ENCODE measurements at regions not wholly inside any gene's neighbourhood (a gene's known extent, or its start where the extent isn't known, plus 50 kb on each side); places are given as distances from the start of the nearest gene placed in this dataset.

GRCh38 chr11:87417951-87418350 lies 380.2 kb downstream of the TMEM135 start:
- Histone ChIP-seq H3K9me3 (ENCODE audit: insufficient read depth in 2 of 2, low read depth in 1 of 2, low read length in 1 of 2) (no peaks in the 10 kb centered on the region), H4K5ac (ENCODE audit: insufficient read length, low read depth, low read length) (no peak overlapping the region), H4K91ac (replicated peaks; ENCODE audit: insufficient read length, low read length) (no peak overlapping the region), H3K36me3 (ENCODE audit: control insufficient read depth in 2 of 4, insufficient read depth in 4 of 4, low read length in 3 of 4) (no peaks in the 10 kb centered on the region), H2AFZ (ENCODE audit: low read length) (no peak overlapping the region), H3K79me2 (ENCODE audit: control insufficient read depth in 1 of 2, insufficient read depth in 2 of 2, low read length in 2 of 2) (no peaks in the 10 kb centered on the region), H3K27ac (ENCODE audit: low read depth, low read length) (no peak overlapping the region), H2BK5ac (ENCODE audit: low read depth, low read length) (no peak overlapping the region), H3K18ac (ENCODE audit: extremely low read depth, low read length) (no peak overlapping the region), H3K4ac (replicated peaks; ENCODE audit: insufficient read length, low read depth, low read length) (no peak overlapping the region), H2BK12ac (ENCODE audit: low read depth, low read length) (no peak overlapping the region), H4K20me1 (replicated peaks in 1 of 2; ENCODE audit: control insufficient read depth in 1 of 2, insufficient read depth in 2 of 2, low read length in 2 of 2) (no peaks in the 10 kb centered on the region), H2BK15ac (ENCODE audit: low read length) (no peak overlapping the region), H3K9ac (replicated peaks in 1 of 4; ENCODE audit: extremely low read depth in 1 of 4, low read depth in 3 of 4, low read length in 3 of 4) (no peak overlapping the region), H3K23me2 (ENCODE audit: low read depth, low read length) (no peaks in the 10 kb centered on the region), H3K14ac (ENCODE audit: insufficient read length) (no peak overlapping the region), H3K56ac (replicated peaks; ENCODE audit: insufficient read length, low read depth, low read length) (no peak overlapping the region), H3K4me2 (ENCODE audit: insufficient read depth in 1 of 2, low read depth in 2 of 2, low read length in 2 of 2) (no peak overlapping the region), H4K8ac (ENCODE audit: extremely low read depth, insufficient read depth, low read length) (no peak overlapping the region), H2BK120ac (replicated peaks; ENCODE audit: low read depth, low read length) (no peak overlapping the region), H2BK20ac (ENCODE audit: low read length) (no peak overlapping the region), H3K79me1 (ENCODE audit: low read depth, low read length) (no peaks in the 10 kb centered on the region), H3K27me3 (replicated peaks in 1 of 4; ENCODE audit: control insufficient read depth in 3 of 4, extremely low read depth in 1 of 4, insufficient read depth in 3 of 4, low read length in 3 of 4) (no peaks in the 10 kb centered on the region), H3K4me3 (ENCODE audit: extremely low read depth in 1 of 4, insufficient read depth in 2 of 4, low read depth in 3 of 4, low read length in 4 of 4) (no peak overlapping the region), H2AK5ac (ENCODE audit: low read depth, low read length) (no peak overlapping the region), H3K4me1 (replicated peaks in 1 of 4; ENCODE audit: control insufficient read depth in 3 of 4, insufficient read depth in 4 of 4, low read length in 3 of 4) (no peaks in the 10 kb centered on the region), H3K23ac (ENCODE audit: insufficient read length) (no peak overlapping the region)
- CTCF ChIA-PET (ENCODE audit: partially characterized antibody) = interaction anchor here (0.6 to 10.3 kb wide), 7 partner anchors 10 to 483 kb away, joined by 3 to 192 read pairs (median 3); no protein-coding TSS in a partner anchor
- TF ChIP-seq CTCF (IDR thresholded peaks at IDR 0.05; ENCODE audit: control extremely low read depth in 1 of 3, insufficient read depth in 1 of 3, low read depth in 1 of 3, low read length in 3 of 3) (no peak), EGR1 (IDR thresholded peaks at IDR 0.05; ENCODE audit: borderline replicate concordance, low read depth, low read length) (no peak), MAFK (IDR thresholded peaks at IDR 0.05; ENCODE audit: low read depth, low read length) (no peak), JUND (IDR thresholded peaks at IDR 0.05; ENCODE audit: low read length) (no peak)
- no peak for FAIRE-seq
- POLR2A ChIA-PET (ENCODE audit: partially characterized antibody) = no interaction called here
- DNase-seq (ENCODE audit: low read depth in 1 of 2, low spot score in 2 of 2) = no peak
